ENCODE measurements at regions not wholly inside any gene's neighbourhood (a gene's known extent, or its start where the extent isn't known, plus 50 kb on each side); places are given as distances from the start of the nearest gene placed in this dataset.

DNA sequence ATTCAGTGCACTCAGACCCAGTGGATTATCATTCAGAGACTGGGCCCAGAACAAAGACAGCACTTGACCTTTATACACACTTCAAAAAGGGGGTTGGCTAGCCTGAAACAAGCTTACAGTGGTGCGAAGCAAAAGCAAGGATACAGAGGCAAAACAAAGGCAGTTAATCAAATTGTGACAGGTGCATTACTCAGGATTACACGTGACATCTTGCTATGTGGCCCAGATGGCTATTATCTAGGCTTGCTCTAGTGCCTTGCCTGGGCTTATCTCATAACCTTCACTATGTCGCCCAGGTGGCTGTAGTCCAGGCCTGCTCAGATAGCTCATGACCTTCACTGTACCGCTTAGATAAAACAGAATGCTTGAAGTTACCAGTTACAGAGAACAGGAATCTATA is 1092.1 kb upstream of the PRKX start:
- no peak overlapping the region for H3K4me3 ChIP-seq (ENCODE audit: low read length)
- no peaks in the 10 kb centered on the region for H3K9me3 ChIP-seq (ENCODE audit: insufficient read depth, low read length)

GRCh38 chrX:4800756-4801155 is 1087.3 kb upstream of the PRKX start:
- no peak overlapping the region for H2AFZ ChIP-seq (ENCODE audit: low read depth, low read length)
- no peaks in the 10 kb centered on the region for H3K4me1 ChIP-seq (ENCODE audit: low read length)
- H4K20me1 ChIP-seq (ENCODE audit: insufficient read depth, low read length): no peaks in the 10 kb centered on the region
- no peak overlapping the region for H3K4me3 ChIP-seq (ENCODE audit: low read length)
- H3K27ac ChIP-seq (ENCODE audit: low read length): no peak overlapping the region
- H3K9ac ChIP-seq (ENCODE audit: low read length): no peak overlapping the region
- H3K36me3 ChIP-seq (replicated peaks; ENCODE audit: low read depth, low read length): no peaks in the 10 kb centered on the region
- H3K4me2 ChIP-seq (ENCODE audit: low read length): no peak overlapping the region
- no peaks in the 10 kb centered on the region for H3K9me3 ChIP-seq (ENCODE audit: insufficient read depth, low read length)
- no peaks in the 10 kb centered on the region for H3K27me3 ChIP-seq (ENCODE audit: low read depth, low read length)
- H3K79me2 ChIP-seq (ENCODE audit: low read length): no peaks in the 10 kb centered on the region
- no peak for TF ChIP-seq EZH2phosphoT487 (IDR thresholded peaks at IDR 0.05; ENCODE audit: low read depth)
- no peak for TF ChIP-seq CTCF (IDR thresholded peaks at IDR 0.05; ENCODE audit: low read depth, low read length)

More for the DNA sequence above, 1092.1 kb upstream of the PRKX start:
- Histone ChIP-seq H2AFZ (ENCODE audit: low read depth, low read length) (no peak overlapping the region), H3K27ac (ENCODE audit: low read length) (no peak overlapping the region), H3K4me2 (ENCODE audit: low read length) (no peak overlapping the region), H3K27me3 (ENCODE audit: low read depth, low read length) (no peaks in the 10 kb centered on the region), H4K20me1 (ENCODE audit: insufficient read depth, low read length) (no peaks in the 10 kb centered on the region), H3K4me1 (ENCODE audit: low read length) (no peaks in the 10 kb centered on the region), H3K36me3 (replicated peaks; ENCODE audit: low read depth, low read length) (no peaks in the 10 kb centered on the region), H3K79me2 (ENCODE audit: low read length) (no peaks in the 10 kb centered on the region), H3K9ac (ENCODE audit: low read length) (no peak overlapping the region)
- TF ChIP-seq EZH2phosphoT487 (IDR thresholded peaks at IDR 0.05; ENCODE audit: low read depth) (no peak), CTCF (IDR thresholded peaks at IDR 0.05; ENCODE audit: low read depth, low read length) (no peak)

- H3K36me3 ChIP-seq (replicated peaks; ENCODE audit: low read depth, low read length): no peaks in the 10 kb centered on the region
- no peak overlapping the region for H2AFZ ChIP-seq (ENCODE audit: low read depth, low read length)
- H3K27ac ChIP-seq (ENCODE audit: low read length): no peak overlapping the region
- no peaks in the 10 kb centered on the region for H3K9me3 ChIP-seq (ENCODE audit: insufficient read depth, low read length)
- TF ChIP-seq EZH2phosphoT487 (IDR thresholded peaks at IDR 0.05; ENCODE audit: low read depth) (no peak), CTCF (IDR thresholded peaks at IDR 0.05; ENCODE audit: low read depth, low read length) (peak; percentile 9; the same call in 1 of the 2 replicates)
- H3K4me3 ChIP-seq (ENCODE audit: low read length): no peak overlapping the region
- no peak overlapping the region for H3K4me2 ChIP-seq (ENCODE audit: low read length)
- no peaks in the 10 kb centered on the region for H3K79me2 ChIP-seq (ENCODE audit: low read length)
- H3K27me3 ChIP-seq (ENCODE audit: low read depth, low read length): no peaks in the 10 kb centered on the region
- no peaks in the 10 kb centered on the region for H4K20me1 ChIP-seq (ENCODE audit: insufficient read depth, low read length)
- no peak overlapping the region for H3K9ac ChIP-seq (ENCODE audit: low read length)
- no peaks in the 10 kb centered on the region for H3K4me1 ChIP-seq (ENCODE audit: low read length)
These were observed 1074.5 kb upstream of the PRKX start for GRCh38 chrX:4787971-4788370.

DNA sequence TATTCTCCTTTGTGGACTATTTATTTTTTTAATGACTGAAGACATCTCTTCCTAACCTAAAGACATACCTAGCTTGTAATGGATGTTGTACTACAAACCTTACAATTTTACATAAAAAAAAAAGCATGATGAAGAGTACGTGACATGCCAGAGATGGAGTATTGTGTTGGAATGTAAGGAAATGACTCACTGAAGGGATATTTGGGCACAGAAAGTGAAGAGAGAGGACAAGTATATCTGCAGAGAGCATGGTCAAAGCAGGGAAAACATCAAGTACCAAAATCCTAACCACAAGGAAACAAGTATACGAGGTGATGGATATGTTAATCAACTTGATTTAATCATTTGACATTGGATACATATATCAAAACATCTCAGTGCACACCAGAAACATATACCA is 1051.4 kb upstream of the PRKX start:
- H4K20me1 ChIP-seq (ENCODE audit: insufficient read depth, low read length): no peaks in the 10 kb centered on the region
- H2AFZ ChIP-seq (ENCODE audit: low read depth, low read length): no peak overlapping the region
- H3K27me3 ChIP-seq (ENCODE audit: low read depth, low read length): no peaks in the 10 kb centered on the region
- H3K9me3 ChIP-seq (ENCODE audit: insufficient read depth, low read length): no peaks in the 10 kb centered on the region
- H3K4me1 ChIP-seq (ENCODE audit: low read length): no peaks in the 10 kb centered on the region
- no peak overlapping the region for H3K27ac ChIP-seq (ENCODE audit: low read length)
- H3K36me3 ChIP-seq (replicated peaks; ENCODE audit: low read depth, low read length): no peaks in the 10 kb centered on the region
- H3K4me2 ChIP-seq (ENCODE audit: low read length): no peak overlapping the region
- H3K79me2 ChIP-seq (ENCODE audit: low read length): no peaks in the 10 kb centered on the region
- no peak for TF ChIP-seq CTCF (IDR thresholded peaks at IDR 0.05; ENCODE audit: low read depth, low read length)
- TF ChIP-seq EZH2phosphoT487 (IDR thresholded peaks at IDR 0.05; ENCODE audit: low read depth): no peak
- no peak overlapping the region for H3K9ac ChIP-seq (ENCODE audit: low read length)
- no peak overlapping the region for H3K4me3 ChIP-seq (ENCODE audit: low read length)

Data from OCI-LY3 (cell line).